ENCODE measurements at regions not wholly inside any gene's neighbourhood (a gene's known extent, or its start where the extent isn't known, plus 50 kb on each side); places are given as distances from the start of the nearest gene placed in this dataset.

- DNase-seq = peak in 1 of 2 experiments; percentile 16
Measured at GRCh38 chr6:14730654-14731053, 515.2 kb upstream of the JARID2 start.

- peak in 1 of 2 experiments; percentile 32 for DNase-seq
Measured at GRCh38 chr6:14731611-14732010, 514.3 kb upstream of the JARID2 start.

GRCh38 chr6:14732226-14732843 is 513.5 kb upstream of the JARID2 start:
- peak in 1 of 2 experiments; percentile 52 for DNase-seq

- peak; percentile 79 to 83 for DNase-seq
Measured at GRCh38 chr6:14732844-14733757, 512.8 kb upstream of the JARID2 start.

GRCh38 chr6:14734052-14734415 is 511.8 kb upstream of the JARID2 start:
- peak in 1 of 2 experiments; percentile 55 for DNase-seq

- DNase-seq = peak; percentile 65 to 66
Measured at GRCh38 chr6:14734416-14735340, 511.2 kb upstream of the JARID2 start.

GRCh38 chr6:14735956-14736486 is 509.8 kb upstream of the JARID2 start:
- peak; percentile 67 to 70 for DNase-seq

GRCh38 chr6:14736554-14736953 is 509.3 kb upstream of the JARID2 start:
- DNase-seq = no peak

- peak in 1 of 2 experiments; percentile 20 for DNase-seq
Measured at GRCh38 chr6:14738497-14738896, 507.4 kb upstream of the JARID2 start.

- peak in 1 of 2 experiments; percentile 17 for DNase-seq
Measured at GRCh38 chr6:14738933-14739332, 506.9 kb upstream of the JARID2 start.

- DNase-seq = peak in 1 of 2 experiments; percentile 18
Measured at GRCh38 chr6:14739827-14740226, 506.0 kb upstream of the JARID2 start.

GRCh38 chr6:14742171-14742570 is 503.7 kb upstream of the JARID2 start:
- DNase-seq = no peak

GRCh38 chr6:14742680-14743079 is 503.2 kb upstream of the JARID2 start:
- DNase-seq = no peak

GRCh38 chr6:14743144-14743473 is 502.8 kb upstream of the JARID2 start:
- peak; percentile 65 to 67 for DNase-seq

GRCh38 chr6:14743474-14744211 is 502.2 kb upstream of the JARID2 start:
- peak; percentile 90 to 91 for DNase-seq

- DNase-seq = no peak
Measured at GRCh38 chr6:14744212-14744556, 501.7 kb upstream of the JARID2 start.

- DNase-seq = no peak
Measured at GRCh38 chr6:14746139-14746837, 499.6 kb upstream of the JARID2 start.

- peak in 1 of 2 experiments; percentile 70 for DNase-seq
Measured at GRCh38 chr6:14747881-14748520, 497.9 kb upstream of the JARID2 start.

GRCh38 chr6:14748679-14749078 is 497.2 kb upstream of the JARID2 start:
- no peak for DNase-seq

GRCh38 chr6:14750059-14750661 is 495.7 kb upstream of the JARID2 start:
- DNase-seq = peak in 1 of 2 experiments; percentile 20

All from activated T-cell treated with anti-CD3 and anti-CD28 coated beads, Interleukin-2, amount 50 U/mL, for 48 hours (primary cell).